ENCODE measurements at regions not wholly inside any gene's neighbourhood (a gene's known extent, or its start where the extent isn't known, plus 50 kb on each side); places are given as distances from the start of the nearest gene placed in this dataset.

DNA sequence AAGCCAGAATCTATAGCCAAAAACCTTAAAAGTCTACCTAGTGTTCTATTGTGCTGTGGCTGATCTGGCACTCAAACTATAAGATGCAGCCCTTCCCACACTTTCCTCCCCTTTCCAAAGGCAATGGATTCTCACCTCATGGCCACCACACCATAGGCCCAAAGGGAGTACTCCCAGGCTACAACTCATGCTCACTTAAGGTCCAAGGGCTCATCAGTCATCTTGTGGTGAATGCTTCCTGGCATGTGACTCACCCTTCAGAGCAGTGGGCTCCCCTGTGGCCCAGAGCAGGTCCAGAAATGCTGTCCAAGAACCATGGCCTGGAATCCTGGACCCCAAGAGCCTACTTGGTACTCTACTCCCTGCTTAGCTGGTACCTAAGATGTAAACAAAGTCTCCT is 181.0 kb downstream of the CHRDL1 start:
- Histone ChIP-seq H3K79me2 (replicated peaks; ENCODE audit: insufficient read depth, low read length) (no peaks in the 10 kb centered on the region), H3K36me3 (ENCODE audit: insufficient read depth, low read length) (no peaks in the 10 kb centered on the region)

More for the DNA sequence above, 181.0 kb downstream of the CHRDL1 start:
- TF ChIP-seq, protein P1, sequence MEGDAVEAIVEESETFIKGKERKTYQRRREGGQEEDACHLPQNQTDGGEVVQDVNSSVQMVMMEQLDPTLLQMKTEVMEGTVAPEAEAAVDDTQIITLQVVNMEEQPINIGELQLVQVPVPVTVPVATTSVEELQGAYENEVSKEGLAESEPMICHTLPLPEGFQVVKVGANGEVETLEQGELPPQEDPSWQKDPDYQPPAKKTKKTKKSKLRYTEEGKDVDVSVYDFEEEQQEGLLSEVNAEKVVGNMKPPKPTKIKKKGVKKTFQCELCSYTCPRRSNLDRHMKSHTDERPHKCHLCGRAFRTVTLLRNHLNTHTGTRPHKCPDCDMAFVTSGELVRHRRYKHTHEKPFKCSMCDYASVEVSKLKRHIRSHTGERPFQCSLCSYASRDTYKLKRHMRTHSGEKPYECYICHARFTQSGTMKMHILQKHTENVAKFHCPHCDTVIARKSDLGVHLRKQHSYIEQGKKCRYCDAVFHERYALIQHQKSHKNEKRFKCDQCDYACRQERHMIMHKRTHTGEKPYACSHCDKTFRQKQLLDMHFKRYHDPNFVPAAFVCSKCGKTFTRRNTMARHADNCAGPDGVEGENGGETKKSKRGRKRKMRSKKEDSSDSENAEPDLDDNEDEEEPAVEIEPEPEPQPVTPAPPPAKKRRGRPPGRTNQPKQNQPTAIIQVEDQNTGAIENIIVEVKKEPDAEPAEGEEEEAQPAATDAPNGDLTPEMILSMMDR (IDR thresholded peaks at IDR 0.05; ENCODE audit: poor library complexity, severe bottlenecking), result no peak
- TF ChIP-seq POLR2AphosphoS5 (IDR thresholded peaks at IDR 0.05), result no peak
- no peak overlapping the region for H3K4me2 ChIP-seq (ENCODE audit: low read length)
- no peaks in the 10 kb centered on the region for H3K27me3 ChIP-seq (ENCODE audit: insufficient read depth, low read depth, low read length)
- no peaks in the 10 kb centered on the region for H4K20me1 ChIP-seq (ENCODE audit: insufficient read depth)
- no peak overlapping the region for H3K4me3 ChIP-seq (ENCODE audit: low read length)
- no peak overlapping the region for H3K27ac ChIP-seq (ENCODE audit: low read length)
- no peaks in the 10 kb centered on the region for H3K9me3 ChIP-seq (ENCODE audit: low read length)
- H2AFZ ChIP-seq (ENCODE audit: low read depth, low read length), result no peak overlapping the region
- no peaks in the 10 kb centered on the region for H3K9me2 ChIP-seq (ENCODE audit: insufficient read depth, low read length)
- no peak overlapping the region for H3K9ac ChIP-seq (ENCODE audit: low read length)
- no peaks in the 10 kb centered on the region for H3F3A ChIP-seq (ENCODE audit: insufficient read depth, low read length, poor library complexity, severe bottlenecking)

Data from neural cell (in vitro differentiated cells).